GM12872 (cell line): ENCODE measurements at regions not wholly inside any gene's neighbourhood (a gene's known extent, or its start where the extent isn't known, plus 50 kb on each side); places are given as distances from the start of the nearest gene placed in this dataset.

Experiments used
- CTCF ChIP-seq: IDR thresholded peaks from 3 replicates; pipeline ENCODE4 v1.5.1; 2011; ENCODE audit warnings: low read depth, mild to moderate bottlenecking, low read length, moderate library complexity; ENCODE audit not compliant: insufficient read depth

GRCh38 chr2:161070693-161071479 lies 89.3 kb upstream of the TANK start:
- no peak for TF ChIP-seq CTCF

GRCh38 chr2:161075701-161076100 lies 84.5 kb upstream of the TANK start:
- no peak for TF ChIP-seq CTCF

- no peak for TF ChIP-seq CTCF
Measured at GRCh38 chr2:161076936-161077335, 83.3 kb upstream of the TANK start.

GRCh38 chr2:161077367-161078210 lies 82.6 kb upstream of the TANK start:
- TF ChIP-seq CTCF: no peak

GRCh38 chr2:161078211-161078539 lies 82.1 kb upstream of the TANK start:
- no peak for TF ChIP-seq CTCF

- no peak for TF ChIP-seq CTCF
Measured at GRCh38 chr2:161085149-161085548, 75.1 kb upstream of the TANK start.

GRCh38 chr2:161088658-161089350 lies 71.4 kb upstream of the TANK start:
- TF ChIP-seq CTCF: no peak
